GM12891 (cell line): ENCODE measurements at regions not wholly inside any gene's neighbourhood (a gene's known extent, or its start where the extent isn't known, plus 50 kb on each side); places are given as distances from the start of the nearest gene placed in this dataset.
A peak's percentile ranks its signal among the peaks of the same experiment; 100 is the strongest.

ENCODE experiments used
- DNase-seq: peaks from one replicate; pipeline ENCODE4 v3.0.0; 2011; ENCODE audit warnings: low spot score; ENCODE audit not compliant: insufficient read length
- FAIRE-seq: peaks from 2 replicates; lab custom pipeline; 2011; peaks lifted over from hg19 to GRCh38; lab: Jason Lieb, UNC
- PAX5 ChIP-seq: IDR thresholded peaks from 2 replicates; pipeline ENCODE4 v1.6.1; 2011; ENCODE audit warnings: low read length, moderate library complexity, mild to moderate bottlenecking; ENCODE audit not compliant: insufficient read depth, severe bottlenecking
- POLR2A ChIP-seq: IDR thresholded peaks from 2 replicates; pipeline ENCODE4 v1.6.1; 2011; ENCODE audit warnings: low read depth, low read length, control low read depth
- POLR2AphosphoS5 ChIP-seq: IDR thresholded peaks from 2 replicates; pipeline ENCODE4 v1.6.1; 2011; ENCODE audit warnings: low read depth, low read length, control low read depth
- POU2F2 ChIP-seq: IDR thresholded peaks from 2 replicates; pipeline ENCODE4 v1.6.1; 2011; ENCODE audit warnings: low read depth, mild to moderate bottlenecking, control low read depth, low read length, moderate library complexity
- SPI1 ChIP-seq: IDR thresholded peaks from 2 replicates; pipeline ENCODE4 v1.6.1; 2011; ENCODE audit warnings: low read depth, low read length, control low read depth
- TAF1 ChIP-seq: IDR thresholded peaks from 2 replicates; pipeline ENCODE4 v1.6.1; 2011; ENCODE audit warnings: low read depth, low read length, control low read depth

DNA sequence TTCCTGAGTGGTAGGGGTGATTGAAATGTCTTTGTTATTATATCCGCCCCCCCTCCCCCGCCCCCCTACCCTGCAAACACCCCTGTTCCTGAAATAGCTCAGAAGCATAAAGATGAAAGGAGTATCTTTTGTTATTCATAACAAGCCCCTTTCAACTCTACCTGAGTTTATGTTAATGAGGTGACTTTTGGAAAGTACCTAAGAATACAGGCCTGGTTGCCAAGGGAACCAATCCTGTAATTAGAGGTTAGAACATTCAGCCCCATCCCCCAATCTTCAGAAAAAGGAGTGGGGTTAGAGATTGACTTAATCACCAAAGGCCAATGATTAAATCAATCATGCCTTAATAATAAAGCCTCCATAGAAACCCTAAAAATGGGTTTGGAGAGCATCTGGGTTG is 979.2 kb upstream of the GJE1 start:
- no peak for DNase-seq
- FAIRE-seq, result no peak
- no peak for TF ChIP-seq PAX5
- TF ChIP-seq POU2F2, result 0 out of 2 replicates have a peak, but pooled peaks have one; percentile 42

DNA sequence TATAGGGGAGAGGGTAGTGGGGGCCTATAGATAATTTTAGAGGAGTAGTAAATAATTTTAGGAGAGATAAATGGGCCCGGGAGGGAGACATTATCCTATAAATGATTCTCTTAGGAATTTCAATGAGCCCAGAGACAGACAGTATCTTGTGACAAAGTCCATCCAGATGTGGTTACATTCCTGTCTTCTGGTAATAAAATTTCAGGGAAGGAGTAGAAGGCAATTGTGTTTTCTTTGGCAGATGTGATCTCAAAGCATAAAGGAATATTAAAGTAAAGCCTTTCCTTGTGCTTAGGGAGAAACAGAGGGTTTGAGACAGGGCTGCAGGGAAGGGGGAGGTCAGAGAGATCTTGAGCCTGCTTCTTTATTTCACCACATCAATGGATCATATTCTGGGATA is 979.8 kb upstream of the GJE1 start:
- FAIRE-seq, result no peak
- DNase-seq, result no peak
- no peak for TF ChIP-seq TAF1
- TF ChIP-seq SPI1, result no peak
- no peak for TF ChIP-seq POU2F2
- TF ChIP-seq POLR2AphosphoS5, result no peak
- TF ChIP-seq POLR2A, result no peak
- no peak for TF ChIP-seq PAX5

DNA sequence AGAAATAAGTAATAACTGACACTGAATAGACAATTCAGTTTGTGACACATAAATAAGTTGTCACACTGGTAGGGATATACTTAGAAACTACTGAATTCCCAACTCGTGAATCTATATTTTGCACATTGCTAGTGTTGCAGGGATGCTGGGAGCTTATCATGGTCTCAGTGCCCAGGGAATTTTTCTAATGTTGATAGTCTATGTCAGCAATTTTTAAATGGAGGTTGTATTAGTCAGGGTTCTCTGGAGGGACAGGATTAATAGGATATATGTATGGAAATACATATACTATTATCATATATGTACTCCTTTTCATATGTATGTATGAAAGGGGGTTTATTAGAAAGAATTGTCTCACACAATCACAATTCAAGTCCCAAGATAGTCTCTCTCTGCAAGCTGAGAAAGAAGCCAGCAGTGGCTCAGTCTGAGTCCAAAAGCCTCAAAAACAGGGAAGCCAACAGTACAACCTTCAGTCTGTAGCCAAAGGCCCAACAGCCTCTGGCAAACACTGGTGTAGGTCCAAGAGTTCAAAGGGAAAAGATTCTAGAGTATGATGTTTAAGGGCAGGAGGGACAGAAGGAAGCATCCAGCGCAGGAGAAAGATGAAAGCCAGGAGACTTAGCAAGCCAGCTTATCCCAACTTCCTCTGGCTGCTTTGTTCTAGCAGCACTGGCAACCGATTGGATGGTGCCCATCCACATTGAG is 980.9 kb upstream of the GJE1 start:
- no peak for FAIRE-seq

DNA sequence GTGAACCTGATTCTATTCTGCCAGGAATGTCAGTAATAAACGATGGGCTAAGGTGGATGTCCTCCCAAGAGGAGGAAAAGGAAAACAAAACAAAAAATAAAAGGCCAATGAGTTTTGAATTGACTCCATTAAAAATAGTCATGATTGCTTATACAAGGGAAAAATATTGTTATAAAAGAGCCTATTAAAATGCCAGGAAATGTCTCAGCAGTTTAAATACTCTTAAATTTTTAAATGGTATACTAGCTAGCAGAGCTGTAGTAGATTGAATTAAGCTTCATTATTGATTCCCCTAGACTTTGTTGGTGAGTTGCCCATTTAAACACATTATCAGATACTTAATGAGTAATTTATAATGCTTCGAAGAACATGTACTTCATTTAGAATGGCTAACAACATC is 990.9 kb upstream of the GJE1 start:
- DNase-seq (no peak), FAIRE-seq (no peak)
- TF ChIP-seq POU2F2, result no peak

More for the DNA sequence above, 980.9 kb upstream of the GJE1 start:
- TF ChIP-seq TAF1 (no peak), POLR2A (no peak), SPI1 (no peak), POLR2AphosphoS5 (no peak), PAX5 (no peak), POU2F2 (no peak)
- DNase-seq, result no peak

DNA sequence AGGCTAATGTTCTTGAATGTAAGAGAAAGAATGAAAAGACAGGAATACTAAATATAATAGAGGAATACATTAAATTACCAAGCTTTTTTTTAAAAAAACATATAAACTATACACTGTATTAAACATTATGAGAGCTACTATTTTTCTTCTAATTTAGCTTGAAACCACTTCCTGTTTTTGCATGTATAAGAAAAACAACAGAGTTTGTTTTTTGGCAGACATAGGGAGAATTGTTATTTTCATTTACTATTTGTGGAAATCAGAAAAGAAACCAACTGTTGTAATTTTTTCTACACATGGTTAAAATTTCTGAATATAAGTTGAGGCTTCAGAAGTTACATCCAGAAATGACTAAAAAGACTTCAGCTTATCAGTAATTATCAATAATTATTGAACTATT is 991.8 kb upstream of the GJE1 start:
- no peak for FAIRE-seq
- no peak for DNase-seq
- TF ChIP-seq TAF1 (no peak), SPI1 (0 out of 2 replicates have a peak, but pooled peaks have one; percentile 24)

DNA sequence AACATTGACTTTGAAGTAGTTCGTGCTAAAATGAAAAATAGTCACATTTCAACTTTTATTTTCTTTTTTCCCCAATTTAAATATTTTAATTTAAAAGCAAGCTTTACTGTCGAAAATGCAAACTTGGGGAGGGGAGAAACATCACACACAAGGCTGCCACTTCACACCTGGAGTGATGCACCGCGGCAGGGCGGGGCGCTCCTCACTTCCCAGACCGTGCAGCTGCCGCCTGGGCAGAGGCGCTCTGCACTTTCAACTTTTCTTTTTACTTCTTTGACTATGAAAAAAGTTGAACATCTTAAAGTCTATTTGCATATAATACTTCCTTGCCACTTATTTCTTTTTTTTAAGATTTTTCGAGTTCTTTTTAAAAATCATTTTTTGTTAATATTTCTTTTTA is 993.3 kb upstream of the GJE1 start:
- TF ChIP-seq PAX5 (no peak), POU2F2 (no peak), POLR2A (no peak), TAF1 (no peak), SPI1 (no peak), POLR2AphosphoS5 (no peak)
- DNase-seq (no peak), FAIRE-seq (no peak)

DNA sequence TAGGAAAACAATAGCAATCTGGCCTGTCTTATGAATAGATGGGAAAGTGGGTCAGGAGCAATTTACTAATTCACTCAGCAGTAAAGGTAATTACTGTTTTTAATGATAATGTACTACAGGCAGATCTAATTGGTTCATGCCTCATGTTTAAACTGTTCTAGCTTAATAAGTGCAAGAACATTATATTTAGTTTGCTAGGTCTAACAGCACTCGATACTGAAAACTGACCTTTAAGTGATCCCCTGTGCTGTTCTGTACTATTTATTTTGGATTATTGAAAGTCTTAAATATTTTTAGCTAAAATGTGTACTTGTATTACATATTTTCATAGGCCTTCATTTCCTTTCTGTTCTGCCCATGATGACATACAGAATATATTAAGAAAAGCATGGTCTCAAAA is 998.0 kb upstream of the GJE1 start:
- DNase-seq (no peak), FAIRE-seq (no peak)
- no peak for TF ChIP-seq POLR2AphosphoS5

DNA sequence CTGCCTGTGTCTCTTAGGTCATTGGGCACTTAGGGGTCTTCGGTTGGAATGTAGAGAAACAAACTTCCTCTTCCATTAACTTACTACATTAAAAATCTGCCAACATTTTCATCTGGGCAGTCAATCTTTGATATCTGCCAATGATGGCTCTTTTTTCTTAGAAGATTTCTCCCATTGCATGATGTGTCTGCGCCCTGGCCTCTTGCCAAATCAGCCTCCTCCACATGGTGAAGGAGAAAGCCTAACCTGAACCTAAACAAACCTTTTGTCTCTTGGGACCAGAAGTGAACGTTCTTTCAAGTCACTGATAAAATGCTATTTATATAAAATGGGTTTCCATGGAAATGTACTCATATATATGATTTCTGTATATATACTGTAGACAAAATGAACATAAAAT is 998.9 kb upstream of the GJE1 start:
- TF ChIP-seq POLR2A (no peak), PAX5 (no peak), SPI1 (no peak)
- DNase-seq, result no peak
- no peak for FAIRE-seq

DNA sequence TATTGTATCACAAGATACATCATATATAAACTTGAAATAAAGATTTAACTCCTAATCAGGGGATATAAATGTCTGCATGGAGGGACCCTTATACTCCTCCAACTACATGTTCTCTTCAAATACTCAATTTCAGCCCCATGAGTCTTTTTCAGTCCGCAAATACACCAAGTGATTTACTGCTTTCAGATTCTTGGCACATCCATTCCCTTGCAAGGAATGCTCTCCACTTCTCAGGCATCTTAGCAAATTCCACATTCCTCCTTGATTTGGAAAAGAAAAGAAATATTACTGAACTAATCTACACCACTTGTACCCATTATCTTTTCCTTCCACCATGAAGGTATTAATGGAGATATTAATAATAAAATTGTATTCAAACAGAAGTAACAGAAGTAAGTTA is 999.4 kb upstream of the GJE1 start:
- no peak for TF ChIP-seq POLR2AphosphoS5
- no peak for DNase-seq
- no peak for FAIRE-seq

DNA sequence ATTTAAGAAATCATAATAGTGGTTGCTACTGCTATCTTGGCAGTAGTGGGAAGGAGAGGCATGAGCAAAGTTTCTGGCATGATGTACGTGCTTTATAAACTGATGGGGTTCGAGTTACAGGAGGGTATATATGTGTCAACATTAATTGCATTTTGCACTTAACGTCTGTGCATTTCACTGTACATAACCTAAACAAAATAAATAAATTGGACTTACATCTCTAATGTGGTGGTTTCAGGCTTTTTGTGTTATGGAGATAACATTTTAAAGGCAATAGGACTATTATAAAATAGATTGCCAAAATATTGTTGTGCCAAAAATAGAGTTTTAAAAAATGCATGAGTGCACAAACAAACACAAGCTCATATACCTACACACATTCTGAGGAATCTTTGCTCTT is 1001.1 kb upstream of the GJE1 start:
- DNase-seq, result no peak
- FAIRE-seq, result no peak
- TF ChIP-seq TAF1 (no peak), POLR2AphosphoS5 (no peak), PAX5 (no peak), SPI1 (no peak), POU2F2 (no peak), POLR2A (no peak)

DNA sequence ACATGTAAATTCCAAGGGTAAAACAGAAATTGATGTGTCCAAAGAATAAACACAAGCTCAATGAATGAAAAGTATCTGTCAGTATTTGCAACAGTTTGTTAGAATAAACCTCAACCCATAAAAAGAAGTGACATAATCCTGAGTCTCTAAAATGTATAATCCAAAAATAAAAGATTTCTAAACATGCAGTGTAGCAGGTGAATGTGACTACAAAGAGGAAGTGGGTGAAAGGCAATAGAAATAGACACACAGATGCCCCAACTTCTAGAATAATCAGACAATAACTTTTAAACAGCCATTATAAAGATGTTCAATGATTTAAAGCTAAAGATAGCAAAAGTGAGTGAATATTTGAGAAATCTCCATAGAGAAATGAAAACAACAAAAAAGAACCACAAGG is 1009.2 kb upstream of the GJE1 start:
- DNase-seq (no peak), FAIRE-seq (no peak)
- TF ChIP-seq POLR2AphosphoS5 (no peak), SPI1 (peak; percentile 84), TAF1 (no peak), POLR2A (no peak), PAX5 (no peak), POU2F2 (no peak)

DNA sequence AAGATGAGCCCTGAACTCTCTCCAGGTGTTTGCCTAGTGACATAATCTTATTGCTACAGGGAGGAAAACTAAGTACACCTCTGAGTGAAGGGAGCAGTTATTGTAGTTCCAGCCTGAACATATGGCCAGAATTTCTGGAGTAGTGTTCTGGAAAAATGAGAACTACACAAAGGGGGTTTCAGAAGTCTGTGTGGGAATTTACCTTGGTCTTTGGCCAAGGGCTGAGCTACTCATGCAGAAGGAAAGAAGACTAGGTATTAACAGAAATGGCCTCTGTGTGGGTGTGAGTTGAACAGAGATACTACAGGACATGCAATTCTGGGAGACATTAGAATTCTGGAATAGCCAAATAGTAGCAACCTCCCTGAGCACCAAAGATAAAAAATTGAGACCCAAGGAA is 1009.7 kb upstream of the GJE1 start:
- TF ChIP-seq PAX5 (no peak), SPI1 (0 out of 2 replicates have a peak, but pooled peaks have one; percentile 7), POLR2A (no peak)
- no peak for DNase-seq
- FAIRE-seq, result no peak

DNA sequence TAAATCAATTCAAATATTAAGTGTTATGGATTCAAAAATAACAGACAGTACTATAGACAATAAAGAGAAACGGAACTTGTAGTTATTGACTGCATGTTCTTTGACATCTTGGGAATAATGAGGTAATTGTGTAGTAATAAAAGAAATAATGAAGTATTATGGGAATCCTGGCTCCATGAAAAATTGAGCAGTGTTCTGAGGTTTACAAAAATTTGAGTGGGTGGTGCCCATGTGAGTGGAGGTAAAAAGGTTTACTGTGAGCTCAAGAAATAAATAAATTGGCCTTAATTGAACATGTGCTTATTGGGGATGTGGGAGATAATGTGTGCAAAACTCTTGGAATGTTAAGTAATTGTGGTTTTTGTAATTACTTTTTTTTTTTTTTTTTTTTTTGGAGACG is 1013.7 kb upstream of the GJE1 start:
- DNase-seq, result no peak
- TF ChIP-seq PAX5, result no peak
- TF ChIP-seq POU2F2, result no peak
- no peak for TF ChIP-seq POLR2A
- TF ChIP-seq TAF1, result no peak
- TF ChIP-seq POLR2AphosphoS5, result no peak
- no peak for TF ChIP-seq SPI1
- no peak for FAIRE-seq
